ENCODE measurements at regions not wholly inside any gene's neighbourhood (a gene's known extent, or its start where the extent isn't known, plus 50 kb on each side); places are given as distances from the start of the nearest gene placed in this dataset.

DNA sequence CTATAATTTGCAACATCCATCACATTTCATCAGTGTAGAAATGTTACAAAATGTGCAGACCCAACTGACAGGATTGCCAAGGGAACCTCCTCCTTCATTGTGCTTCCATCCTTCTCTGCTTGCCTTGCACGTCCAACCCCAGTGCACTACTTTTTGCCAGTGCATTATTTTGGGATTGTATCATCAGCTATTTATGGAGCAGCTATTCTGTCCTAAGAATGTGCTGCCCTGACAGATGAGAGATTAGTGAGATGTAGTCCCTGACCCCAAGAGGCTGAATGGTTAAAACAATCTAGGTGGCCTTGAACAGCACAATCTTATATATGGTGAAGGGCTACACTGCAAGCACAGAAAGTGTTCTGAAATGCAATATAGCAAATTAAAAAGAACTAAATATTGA lies 935.8 kb downstream of the IGSF11 start:
- no peak for TF ChIP-seq ISL1 (CRISPR knock-in tag; IDR thresholded peaks at IDR 0.05)
- TF ChIP-seq, protein P1, sequence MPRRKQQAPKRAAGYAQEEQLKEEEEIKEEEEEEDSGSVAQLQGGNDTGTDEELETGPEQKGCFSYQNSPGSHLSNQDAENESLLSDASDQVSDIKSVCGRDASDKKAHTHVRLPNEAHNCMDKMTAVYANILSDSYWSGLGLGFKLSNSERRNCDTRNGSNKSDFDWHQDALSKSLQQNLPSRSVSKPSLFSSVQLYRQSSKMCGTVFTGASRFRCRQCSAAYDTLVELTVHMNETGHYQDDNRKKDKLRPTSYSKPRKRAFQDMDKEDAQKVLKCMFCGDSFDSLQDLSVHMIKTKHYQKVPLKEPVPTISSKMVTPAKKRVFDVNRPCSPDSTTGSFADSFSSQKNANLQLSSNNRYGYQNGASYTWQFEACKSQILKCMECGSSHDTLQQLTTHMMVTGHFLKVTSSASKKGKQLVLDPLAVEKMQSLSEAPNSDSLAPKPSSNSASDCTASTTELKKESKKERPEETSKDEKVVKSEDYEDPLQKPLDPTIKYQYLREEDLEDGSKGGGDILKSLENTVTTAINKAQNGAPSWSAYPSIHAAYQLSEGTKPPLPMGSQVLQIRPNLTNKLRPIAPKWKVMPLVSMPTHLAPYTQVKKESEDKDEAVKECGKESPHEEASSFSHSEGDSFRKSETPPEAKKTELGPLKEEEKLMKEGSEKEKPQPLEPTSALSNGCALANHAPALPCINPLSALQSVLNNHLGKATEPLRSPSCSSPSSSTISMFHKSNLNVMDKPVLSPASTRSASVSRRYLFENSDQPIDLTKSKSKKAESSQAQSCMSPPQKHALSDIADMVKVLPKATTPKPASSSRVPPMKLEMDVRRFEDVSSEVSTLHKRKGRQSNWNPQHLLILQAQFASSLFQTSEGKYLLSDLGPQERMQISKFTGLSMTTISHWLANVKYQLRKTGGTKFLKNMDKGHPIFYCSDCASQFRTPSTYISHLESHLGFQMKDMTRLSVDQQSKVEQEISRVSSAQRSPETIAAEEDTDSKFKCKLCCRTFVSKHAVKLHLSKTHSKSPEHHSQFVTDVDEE (CRISPR knock-in tag; IDR thresholded peaks at IDR 0.05), result no peak
- TF ChIP-seq ESRRG (CRISPR knock-in tag; IDR thresholded peaks at IDR 0.05), result no peak
- no peak for TF ChIP-seq ZNF565 (CRISPR knock-in tag; conservative IDR thresholded peaks at IDR 0.05; ENCODE audit: low read depth)
- TF ChIP-seq, protein P2, sequence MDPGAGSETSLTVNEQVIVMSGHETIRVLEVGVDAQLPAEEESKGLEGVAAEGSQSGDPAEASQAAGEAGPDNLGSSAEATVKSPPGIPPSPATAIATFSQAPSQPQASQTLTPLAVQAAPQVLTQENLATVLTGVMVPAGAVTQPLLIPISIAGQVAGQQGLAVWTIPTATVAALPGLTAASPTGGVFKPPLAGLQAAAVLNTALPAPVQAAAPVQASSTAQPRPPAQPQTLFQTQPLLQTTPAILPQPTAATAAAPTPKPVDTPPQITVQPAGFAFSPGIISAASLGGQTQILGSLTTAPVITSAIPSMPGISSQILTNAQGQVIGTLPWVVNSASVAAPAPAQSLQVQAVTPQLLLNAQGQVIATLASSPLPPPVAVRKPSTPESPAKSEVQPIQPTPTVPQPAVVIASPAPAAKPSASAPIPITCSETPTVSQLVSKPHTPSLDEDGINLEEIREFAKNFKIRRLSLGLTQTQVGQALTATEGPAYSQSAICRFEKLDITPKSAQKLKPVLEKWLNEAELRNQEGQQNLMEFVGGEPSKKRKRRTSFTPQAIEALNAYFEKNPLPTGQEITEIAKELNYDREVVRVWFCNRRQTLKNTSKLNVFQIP (CRISPR knock-in tag; IDR thresholded peaks at IDR 0.05; ENCODE audit: borderline replicate concordance, low read depth), result no peak
- TF ChIP-seq, protein P3, sequence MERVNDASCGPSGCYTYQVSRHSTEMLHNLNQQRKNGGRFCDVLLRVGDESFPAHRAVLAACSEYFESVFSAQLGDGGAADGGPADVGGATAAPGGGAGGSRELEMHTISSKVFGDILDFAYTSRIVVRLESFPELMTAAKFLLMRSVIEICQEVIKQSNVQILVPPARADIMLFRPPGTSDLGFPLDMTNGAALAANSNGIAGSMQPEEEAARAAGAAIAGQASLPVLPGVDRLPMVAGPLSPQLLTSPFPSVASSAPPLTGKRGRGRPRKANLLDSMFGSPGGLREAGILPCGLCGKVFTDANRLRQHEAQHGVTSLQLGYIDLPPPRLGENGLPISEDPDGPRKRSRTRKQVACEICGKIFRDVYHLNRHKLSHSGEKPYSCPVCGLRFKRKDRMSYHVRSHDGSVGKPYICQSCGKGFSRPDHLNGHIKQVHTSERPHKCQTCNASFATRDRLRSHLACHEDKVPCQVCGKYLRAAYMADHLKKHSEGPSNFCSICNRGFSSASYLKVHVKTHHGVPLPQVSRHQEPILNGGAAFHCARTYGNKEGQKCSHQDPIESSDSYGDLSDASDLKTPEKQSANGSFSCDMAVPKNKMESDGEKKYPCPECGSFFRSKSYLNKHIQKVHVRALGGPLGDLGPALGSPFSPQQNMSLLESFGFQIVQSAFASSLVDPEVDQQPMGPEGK (CRISPR knock-in tag; IDR thresholded peaks at IDR 0.05; ENCODE audit: borderline replicate concordance), result no peak
- TF ChIP-seq SNAI2 (CRISPR knock-in tag; IDR thresholded peaks at IDR 0.05), result no peak
- no peak for TF ChIP-seq RARB (CRISPR knock-in tag; IDR thresholded peaks at IDR 0.05)
- ATAC-seq, result no peak; the same call in 2 of the 3 replicates

DNA sequence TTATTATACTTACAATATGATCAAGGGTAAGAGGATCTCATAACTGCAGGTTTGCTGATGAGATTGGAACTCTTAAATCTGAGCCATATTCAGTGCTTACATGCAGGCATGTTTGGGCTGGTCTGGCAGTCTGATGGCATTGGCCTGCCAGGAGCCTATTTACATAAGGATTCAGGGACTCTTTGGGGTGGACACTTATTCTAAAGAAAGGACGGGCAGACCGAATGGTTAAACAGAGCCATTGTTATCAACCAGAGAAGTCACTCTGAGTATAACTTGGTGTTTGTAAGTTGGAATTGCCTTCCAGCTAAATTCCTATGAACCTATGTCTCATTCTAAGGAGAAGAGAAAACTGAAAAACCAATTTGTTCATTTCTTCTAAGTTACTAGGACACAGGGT lies 932.8 kb downstream of the IGSF11 start:
- ATAC-seq, result no peak
- TF ChIP-seq OSR1 (CRISPR knock-in tag; IDR thresholded peaks at IDR 0.05), result no peak

DNA sequence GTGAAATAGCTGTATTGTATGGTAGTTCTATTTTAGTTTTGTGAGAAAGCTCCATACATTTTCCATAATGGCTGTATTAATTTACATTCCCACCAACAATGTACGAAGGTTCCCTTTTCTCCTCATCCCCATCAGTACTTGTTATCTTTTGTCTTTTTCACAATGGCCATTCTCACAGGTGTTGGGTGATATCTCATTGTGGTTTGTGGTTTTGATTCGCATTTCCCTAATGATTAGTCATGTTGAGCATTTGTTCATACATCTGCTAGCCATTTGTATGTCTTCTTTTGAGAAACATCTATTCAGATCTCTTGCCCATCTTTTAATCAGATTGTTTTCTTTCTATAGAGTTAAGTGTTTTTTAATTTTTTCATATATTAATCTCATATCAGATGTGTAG lies 931.9 kb downstream of the IGSF11 start:
- ATAC-seq, result no peak
- TF ChIP-seq, protein P4, sequence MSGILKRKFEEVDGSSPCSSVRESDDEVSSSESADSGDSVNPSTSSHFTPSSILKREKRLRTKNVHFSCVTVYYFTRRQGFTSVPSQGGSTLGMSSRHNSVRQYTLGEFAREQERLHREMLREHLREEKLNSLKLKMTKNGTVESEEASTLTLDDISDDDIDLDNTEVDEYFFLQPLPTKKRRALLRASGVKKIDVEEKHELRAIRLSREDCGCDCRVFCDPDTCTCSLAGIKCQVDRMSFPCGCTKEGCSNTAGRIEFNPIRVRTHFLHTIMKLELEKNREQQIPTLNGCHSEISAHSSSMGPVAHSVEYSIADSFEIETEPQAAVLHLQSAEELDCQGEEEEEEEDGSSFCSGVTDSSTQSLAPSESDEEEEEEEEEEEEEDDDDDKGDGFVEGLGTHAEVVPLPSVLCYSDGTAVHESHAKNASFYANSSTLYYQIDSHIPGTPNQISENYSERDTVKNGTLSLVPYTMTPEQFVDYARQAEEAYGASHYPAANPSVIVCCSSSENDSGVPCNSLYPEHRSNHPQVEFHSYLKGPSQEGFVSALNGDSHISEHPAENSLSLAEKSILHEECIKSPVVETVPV (CRISPR knock-in tag; IDR thresholded peaks at IDR 0.05), result no peak
- no peak for TF ChIP-seq PPARA (CRISPR knock-in tag; IDR thresholded peaks at IDR 0.05; ENCODE audit: borderline replicate concordance)
- TF ChIP-seq ZC3H10 (CRISPR knock-in tag; IDR thresholded peaks at IDR 0.05), result no peak
- TF ChIP-seq, protein P3 (CRISPR knock-in tag; IDR thresholded peaks at IDR 0.05; ENCODE audit: borderline replicate concordance), result no peak
- no peak for TF ChIP-seq RARB (CRISPR knock-in tag; IDR thresholded peaks at IDR 0.05)
- no peak for TF ChIP-seq CSDC2 (CRISPR knock-in tag; IDR thresholded peaks at IDR 0.05)
- TF ChIP-seq, protein P1 (CRISPR knock-in tag; IDR thresholded peaks at IDR 0.05), result no peak
- TF ChIP-seq ESRRG (CRISPR knock-in tag; IDR thresholded peaks at IDR 0.05), result no peak
- TF ChIP-seq ZNF70 (CRISPR knock-in tag; IDR thresholded peaks at IDR 0.05), result no peak
- TF ChIP-seq ZNF565 (CRISPR knock-in tag; conservative IDR thresholded peaks at IDR 0.05; ENCODE audit: low read depth), result no peak
- no peak for TF ChIP-seq TCF4 (CRISPR knock-in tag; IDR thresholded peaks at IDR 0.05; ENCODE audit: borderline replicate concordance)
- TF ChIP-seq, protein P5, sequence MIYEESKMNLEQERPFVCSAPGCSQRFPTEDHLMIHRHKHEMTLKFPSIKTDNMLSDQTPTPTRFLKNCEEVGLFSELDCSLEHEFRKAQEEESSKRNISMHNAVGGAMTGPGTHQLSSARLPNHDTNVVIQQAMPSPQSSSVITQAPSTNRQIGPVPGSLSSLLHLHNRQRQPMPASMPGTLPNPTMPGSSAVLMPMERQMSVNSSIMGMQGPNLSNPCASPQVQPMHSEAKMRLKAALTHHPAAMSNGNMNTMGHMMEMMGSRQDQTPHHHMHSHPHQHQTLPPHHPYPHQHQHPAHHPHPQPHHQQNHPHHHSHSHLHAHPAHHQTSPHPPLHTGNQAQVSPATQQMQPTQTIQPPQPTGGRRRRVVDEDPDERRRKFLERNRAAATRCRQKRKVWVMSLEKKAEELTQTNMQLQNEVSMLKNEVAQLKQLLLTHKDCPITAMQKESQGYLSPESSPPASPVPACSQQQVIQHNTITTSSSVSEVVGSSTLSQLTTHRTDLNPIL (CRISPR knock-in tag; IDR thresholded peaks at IDR 0.05; ENCODE audit: low read depth), result no peak
- TF ChIP-seq, protein P2 (CRISPR knock-in tag; IDR thresholded peaks at IDR 0.05; ENCODE audit: borderline replicate concordance, low read depth), result no peak
- TF ChIP-seq ISL1 (CRISPR knock-in tag; IDR thresholded peaks at IDR 0.05), result no peak
- no peak for TF ChIP-seq SNAI2 (CRISPR knock-in tag; IDR thresholded peaks at IDR 0.05)

Data from SK-N-SH treated with all-trans-retinoic acid at 6 μM for 48 hours (cell line).